ENCODE measurements at regions not wholly inside any gene's neighbourhood (a gene's known extent, or its start where the extent isn't known, plus 50 kb on each side); places are given as distances from the start of the nearest gene placed in this dataset.

DNA sequence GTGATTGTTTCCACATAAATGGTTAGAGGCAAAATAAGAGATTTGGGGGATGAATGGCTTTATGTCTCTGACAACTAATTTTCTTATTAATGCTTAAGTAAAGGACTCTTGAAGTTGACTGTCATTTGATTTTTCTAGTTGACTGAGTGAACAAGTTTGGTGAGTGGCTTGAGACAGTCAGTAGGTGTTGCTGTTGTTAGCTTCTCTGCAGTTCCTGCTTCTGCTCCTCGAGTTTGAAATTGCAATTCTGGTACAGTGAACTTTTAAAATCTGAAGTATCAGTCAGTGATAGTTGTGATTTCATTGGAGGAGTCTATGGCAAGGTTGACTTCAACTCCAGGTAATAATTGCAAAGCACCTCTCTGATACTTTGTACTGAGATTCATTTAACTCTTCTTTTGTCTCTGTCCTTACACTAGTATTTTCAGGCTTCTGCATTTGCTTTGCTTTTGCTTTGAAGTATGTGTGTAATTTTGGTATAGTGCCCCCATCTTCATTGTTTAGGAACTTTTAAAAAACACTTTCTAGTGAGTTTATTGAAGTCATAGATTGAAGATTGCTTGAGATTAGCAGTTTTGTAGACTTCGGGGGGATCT, 415.5 kb downstream of the PCNX1 start:
- DNase-seq (ENCODE audit: low read depth), result peak; percentile 43
- TF ChIP-seq, protein P1, sequence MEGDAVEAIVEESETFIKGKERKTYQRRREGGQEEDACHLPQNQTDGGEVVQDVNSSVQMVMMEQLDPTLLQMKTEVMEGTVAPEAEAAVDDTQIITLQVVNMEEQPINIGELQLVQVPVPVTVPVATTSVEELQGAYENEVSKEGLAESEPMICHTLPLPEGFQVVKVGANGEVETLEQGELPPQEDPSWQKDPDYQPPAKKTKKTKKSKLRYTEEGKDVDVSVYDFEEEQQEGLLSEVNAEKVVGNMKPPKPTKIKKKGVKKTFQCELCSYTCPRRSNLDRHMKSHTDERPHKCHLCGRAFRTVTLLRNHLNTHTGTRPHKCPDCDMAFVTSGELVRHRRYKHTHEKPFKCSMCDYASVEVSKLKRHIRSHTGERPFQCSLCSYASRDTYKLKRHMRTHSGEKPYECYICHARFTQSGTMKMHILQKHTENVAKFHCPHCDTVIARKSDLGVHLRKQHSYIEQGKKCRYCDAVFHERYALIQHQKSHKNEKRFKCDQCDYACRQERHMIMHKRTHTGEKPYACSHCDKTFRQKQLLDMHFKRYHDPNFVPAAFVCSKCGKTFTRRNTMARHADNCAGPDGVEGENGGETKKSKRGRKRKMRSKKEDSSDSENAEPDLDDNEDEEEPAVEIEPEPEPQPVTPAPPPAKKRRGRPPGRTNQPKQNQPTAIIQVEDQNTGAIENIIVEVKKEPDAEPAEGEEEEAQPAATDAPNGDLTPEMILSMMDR (IDR thresholded peaks at IDR 0.05; ENCODE audit: control insufficient read depth, insufficient read depth, low read depth, low read length, missing control alignments), result peak; percentile 74
- peak overlapping the region; percentile 89 for H3K4me3 ChIP-seq (ENCODE audit: control insufficient read depth, low read depth, low read length)

DNA sequence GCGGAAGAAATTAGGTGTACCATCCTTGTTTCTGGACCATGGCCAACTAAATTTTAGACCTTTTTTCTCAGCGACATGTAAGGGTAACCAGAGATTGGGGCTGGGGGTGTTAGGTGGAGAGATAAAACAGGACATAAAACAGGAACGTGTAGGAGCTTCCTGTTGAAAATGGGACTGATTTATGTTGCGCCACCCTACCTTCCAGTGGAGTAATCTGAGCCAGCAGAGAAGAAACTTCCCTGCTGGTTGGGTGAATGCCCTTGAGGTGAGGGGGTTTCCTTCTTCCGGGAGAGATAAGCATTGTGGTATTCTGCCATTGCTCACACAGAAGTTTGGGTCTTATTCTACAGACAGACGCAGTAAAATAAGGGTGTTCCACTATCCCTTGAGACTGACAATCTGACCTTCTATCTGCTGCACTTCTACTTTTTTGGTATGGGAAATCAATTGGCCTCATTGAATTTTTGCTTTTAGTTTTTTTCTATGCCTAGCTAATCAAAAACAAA, 417.6 kb downstream of the PCNX1 start:
- H3K4me3 ChIP-seq (ENCODE audit: control insufficient read depth, low read depth, low read length), result no peak overlapping the region
- TF ChIP-seq, protein P1 (IDR thresholded peaks at IDR 0.05; ENCODE audit: control insufficient read depth, insufficient read depth, low read depth, low read length, missing control alignments), result no peak
- no peak for DNase-seq (ENCODE audit: low read depth)

DNA sequence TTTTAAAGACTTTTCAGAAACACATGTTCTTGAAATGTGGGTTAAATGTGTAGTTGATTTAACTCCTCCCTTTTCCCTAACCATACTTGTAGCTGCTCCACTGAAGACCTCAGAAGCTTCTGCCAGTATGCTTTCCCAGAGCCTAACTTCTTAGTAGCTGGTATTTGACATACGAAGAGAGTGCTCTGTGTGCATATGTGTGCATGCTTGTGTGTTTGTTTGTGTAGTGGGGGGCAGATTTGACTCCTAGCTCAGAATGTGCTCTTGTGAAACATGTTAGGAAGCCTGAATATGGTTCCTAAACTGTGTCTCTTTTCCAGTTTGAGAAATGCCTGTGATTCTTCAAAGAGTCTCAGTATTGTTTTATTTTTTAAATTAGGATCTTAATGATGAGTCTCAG, 420.4 kb downstream of the PCNX1 start:
- no peak for DNase-seq (ENCODE audit: low read depth)
- TF ChIP-seq, protein P1 (IDR thresholded peaks at IDR 0.05; ENCODE audit: control insufficient read depth, insufficient read depth, low read depth, low read length, missing control alignments), result no peak
- no peak overlapping the region for H3K4me3 ChIP-seq (ENCODE audit: control insufficient read depth, low read depth, low read length)

DNA sequence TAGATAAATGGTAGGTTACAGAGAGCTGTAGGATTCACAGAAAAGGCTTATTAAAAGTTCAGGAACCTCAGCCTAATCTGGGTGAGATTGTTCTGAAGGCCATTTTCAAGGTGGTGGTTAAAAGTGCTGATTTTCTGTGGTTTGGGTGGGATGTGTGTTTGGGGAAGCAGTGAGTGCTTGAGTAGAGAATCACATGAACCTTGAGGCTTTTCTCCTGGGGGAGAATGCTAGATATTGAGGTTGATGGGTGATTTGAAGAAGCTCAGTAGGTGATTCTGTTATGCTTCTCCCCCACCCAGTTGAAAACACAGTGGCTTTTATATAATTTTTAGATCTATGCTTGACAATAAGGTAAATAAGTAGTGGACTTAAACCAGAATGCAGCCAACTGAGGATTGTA, 420.9 kb downstream of the PCNX1 start:
- DNase-seq (ENCODE audit: low read depth), result no peak
- no peak overlapping the region for H3K4me3 ChIP-seq (ENCODE audit: control insufficient read depth, low read depth, low read length)
- TF ChIP-seq, protein P1 (IDR thresholded peaks at IDR 0.05; ENCODE audit: control insufficient read depth, insufficient read depth, low read depth, low read length, missing control alignments), result no peak

DNA sequence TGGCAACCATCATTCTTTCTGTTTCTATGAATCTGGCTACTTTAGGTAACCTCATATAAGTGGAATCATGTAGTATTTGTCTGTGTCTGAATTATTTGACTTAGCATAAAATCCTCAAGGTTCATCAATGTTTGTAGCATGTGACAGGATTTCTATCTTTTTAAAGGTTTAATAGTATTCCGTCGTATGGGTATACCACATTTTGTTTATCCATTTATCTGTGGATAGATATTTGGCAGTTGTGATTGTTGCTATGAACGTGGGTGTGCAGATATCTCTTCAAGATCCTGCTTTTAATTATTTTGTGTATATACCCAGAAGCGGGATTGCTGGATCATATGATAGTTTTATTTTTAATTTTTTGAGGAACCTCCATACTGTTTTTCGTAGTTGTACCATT, 421.7 kb downstream of the PCNX1 start:
- H3K4me3 ChIP-seq (ENCODE audit: control insufficient read depth, low read depth, low read length), result no peak overlapping the region
- no peak for DNase-seq (ENCODE audit: low read depth)
- TF ChIP-seq, protein P1 (IDR thresholded peaks at IDR 0.05; ENCODE audit: control insufficient read depth, insufficient read depth, low read depth, low read length, missing control alignments), result no peak

DNA sequence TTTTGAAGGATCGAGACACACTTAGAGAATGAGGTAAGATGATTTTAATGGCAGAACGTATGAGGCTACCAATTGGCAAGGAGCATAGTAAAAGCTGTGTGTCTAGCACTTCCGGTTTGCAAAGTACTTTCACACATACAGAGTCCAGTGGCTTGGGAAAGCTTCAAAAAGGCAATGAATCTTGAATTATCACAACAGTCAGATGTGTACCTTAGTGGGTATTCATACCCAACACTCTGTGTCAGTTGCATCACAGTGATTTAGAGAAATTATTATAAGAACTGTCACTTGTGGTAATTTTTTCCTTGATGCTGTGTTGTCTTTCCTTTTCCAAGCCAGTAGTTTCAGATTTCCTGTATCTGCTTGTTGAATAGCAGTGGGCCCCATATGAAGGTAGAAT, 424.1 kb downstream of the PCNX1 start:
- DNase-seq (ENCODE audit: low read depth), result no peak
- TF ChIP-seq, protein P1 (IDR thresholded peaks at IDR 0.05; ENCODE audit: control insufficient read depth, insufficient read depth, low read depth, low read length, missing control alignments), result no peak
- H3K4me3 ChIP-seq (ENCODE audit: control insufficient read depth, low read depth, low read length), result no peak overlapping the region

Measured in AG09309 (cell line).